HepG2 (cell line): ENCODE measurements at regions not wholly inside any gene's neighbourhood (a gene's known extent, or its start where the extent isn't known, plus 50 kb on each side); places are given as distances from the start of the nearest gene placed in this dataset.

Experiments
- ATAC-seq: fragments of 200-7000 bp; cut with Tn5 transposase; 3 replicates; pipeline ENCODE4 v1.9.1; 2020; ENCODE audit warnings: mild to moderate bottlenecking, moderate library complexity
- BruUV-seq: library from RNA; stranded (reverse); fragments of 400-500 nt; replicated peaks from 2 replicates; lab custom pipeline; 2021; lab: Mats Ljungman, UMichigan
- CTCF ChIA-PET: fragments of 300-600 bp; formaldehyde crosslinking; extraction: SDS; loops from one replicate; lab custom pipeline; 2021; ENCODE audit warnings: low total read pairs, inconsistent platforms, low intra/inter-chr PET ratio; lab: Yijun Ruan, JAX
- POLR2A ChIA-PET: fragments of 350-600 bp; sonication (Branson Sonifier 250); formaldehyde crosslinking; loops from one replicate; lab custom pipeline; 2020; ENCODE audit warnings: antibody characterized with exemption, inconsistent platforms; lab: Yijun Ruan, JAX
- DNase-seq: peaks from one replicate; pipeline ENCODE4 v3.0.0-alpha.2; 2015; ENCODE audit warnings: low spot score
- FAIRE-seq: peaks from 3 replicates; lab custom pipeline; 2011; peaks lifted over from hg19 to GRCh38; lab: Jason Lieb, UNC
- H2AFZ ChIP-seq: one replicate; pipeline ENCODE4 v1.6.1; 2011; ENCODE audit warnings: low read length, inconsistent platforms
- H3K27ac ChIP-seq: fragments of 300-600 bp; 3 replicates; pipeline ENCODE4 v1.8.0; 2011; ENCODE audit warnings: mixed run types, mild to moderate bottlenecking, mixed read lengths, low read length, inconsistent platforms; ENCODE audit not compliant: insufficient read depth; ENCODE audit errors: extremely low read length
- H3K27me3 ChIP-seq, 2 experiments: fragments of 200-600 bp in 1 of 2; 2 replicates in 1 of 2; 3 replicates in 1 of 2; pipeline versions ENCODE4 v1.6.0 to v1.8.0; 2011; ENCODE audit warnings: low read length in 2 of 2, mild to moderate bottlenecking in 2 of 2, moderate library complexity in 2 of 2, inconsistent platforms in 1 of 2; ENCODE audit not compliant: insufficient read depth in 2 of 2, control insufficient read depth in 1 of 2
- H3K36me3 ChIP-seq, 2 experiments: fragments of 200-600 bp in 1 of 2; replicated peaks in 1 of 2; 2 replicates in 1 of 2; 3 replicates in 1 of 2; pipeline versions ENCODE4 v1.5.1 to v1.8.0; 2011; ENCODE audit warnings: low read length in 2 of 2, inconsistent platforms in 1 of 2; ENCODE audit not compliant: insufficient read depth in 2 of 2, control insufficient read depth in 1 of 2
- H3K4me1 ChIP-seq: 2 replicates; pipeline ENCODE4 v1.5.1; 2012; ENCODE audit warnings: low read length, inconsistent platforms; ENCODE audit not compliant: insufficient read depth
- H3K4me2 ChIP-seq: 2 replicates; pipeline ENCODE4 v1.6.0; 2011; ENCODE audit warnings: low read depth, low read length, inconsistent platforms
- H3K4me3 ChIP-seq, 3 experiments: fragments of 200-600 bp in 1 of 3; sonication (generic), shearing (Covaris generic) in 1 of 3; replicated peaks in 1 of 3; 2 replicates each; pipeline ENCODE4 v1.5.1; 2011 to 2016; ENCODE audit warnings: low read length in 3 of 3, inconsistent platforms in 2 of 3, low read depth in 2 of 3, mild to moderate bottlenecking in 2 of 3, control low read depth in 1 of 3, mixed read lengths in 1 of 3; ENCODE audit not compliant: insufficient read depth in 1 of 3
- H3K79me2 ChIP-seq: one replicate; pipeline ENCODE4 v1.6.1; 2011; ENCODE audit warnings: low read length, inconsistent platforms; ENCODE audit not compliant: insufficient read depth
- H3K9ac ChIP-seq: 2 replicates; pipeline ENCODE4 v1.6.0; 2011; ENCODE audit warnings: mild to moderate bottlenecking, low read depth, low read length, inconsistent platforms; ENCODE audit not compliant: insufficient read depth
- H3K9me3 ChIP-seq: 2 replicates; pipeline ENCODE4 v1.5.1; 2012; ENCODE audit warnings: mild to moderate bottlenecking, low read length
- H4K20me1 ChIP-seq: 2 replicates; pipeline ENCODE4 v1.6.0; 2011; ENCODE audit warnings: inconsistent platforms, mild to moderate bottlenecking, low read length, moderate library complexity; ENCODE audit not compliant: insufficient read depth
- ASH2L ChIP-seq: fragments of 300-600, 200-600 bp; sonication (generic); IDR thresholded peaks from 2 replicates; pipeline ENCODE4 v1.7.0; 2017; ENCODE audit warnings: low read depth, mild to moderate bottlenecking, moderate library complexity, mixed read lengths, low read length; ENCODE audit not compliant: insufficient read length
- NAIF1 ChIP-seq: sonication (generic); formaldehyde crosslinking; IDR thresholded peaks from 2 replicates; pipeline ENCODE4 v1.5.0; 2020; ENCODE audit warnings: mild to moderate bottlenecking, missing genetic modification reagents, borderline replicate concordance
- SMARCC2 ChIP-seq: fragments of 450-650 bp; IDR thresholded peaks from 2 replicates; pipeline ENCODE4 v1.6.1; 2017; ENCODE audit warnings: antibody characterized with exemption, mild to moderate bottlenecking
- THAP9 ChIP-seq: sonication (generic); formaldehyde crosslinking; IDR thresholded peaks from 2 replicates; pipeline ENCODE4; 2020; ENCODE audit warnings: missing genetic modification reagents, mild to moderate bottlenecking, borderline replicate concordance
- ZBTB2 ChIP-seq: sonication (generic); formaldehyde crosslinking; IDR thresholded peaks from 2 replicates; pipeline ENCODE4 v1.8.0; 2022; ENCODE audit warnings: low read depth, missing genetic modification reagents
- ZBTB21 ChIP-seq: sonication (generic); formaldehyde crosslinking; IDR thresholded peaks from 2 replicates; pipeline ENCODE4 v1.4.0; 2020; ENCODE audit warnings: missing genetic modification reagents
- ZNF205 ChIP-seq: IDR thresholded peaks from 2 replicates; pipeline ENCODE4 v1.6.1; 2018; ENCODE audit warnings: missing biosample characterization, missing genetic modification reagents
- ZNF550 ChIP-seq: sonication (generic); formaldehyde crosslinking; IDR thresholded peaks from 2 replicates; pipeline ENCODE4 v1.4.0; 2020; ENCODE audit warnings: mild to moderate bottlenecking, missing genetic modification reagents, borderline replicate concordance
- in situ Hi-C: cut with HindIII; loops from 2 replicates; pipeline ENCODE4 v1.10.0; 2017; ENCODE audit warnings: low pct_unique_long_range_greater_than_20kb; ENCODE audit not compliant: extremely low pct_ligation_motif_present
- intact Hi-C: fragments of 100-400 bp; cut with micrococcal nuclease; formaldehyde crosslinking; loops from one replicate; pipeline ENCODE4 v1.10.0; 2022; ENCODE audit not compliant: unreplicated experiment

DNA sequence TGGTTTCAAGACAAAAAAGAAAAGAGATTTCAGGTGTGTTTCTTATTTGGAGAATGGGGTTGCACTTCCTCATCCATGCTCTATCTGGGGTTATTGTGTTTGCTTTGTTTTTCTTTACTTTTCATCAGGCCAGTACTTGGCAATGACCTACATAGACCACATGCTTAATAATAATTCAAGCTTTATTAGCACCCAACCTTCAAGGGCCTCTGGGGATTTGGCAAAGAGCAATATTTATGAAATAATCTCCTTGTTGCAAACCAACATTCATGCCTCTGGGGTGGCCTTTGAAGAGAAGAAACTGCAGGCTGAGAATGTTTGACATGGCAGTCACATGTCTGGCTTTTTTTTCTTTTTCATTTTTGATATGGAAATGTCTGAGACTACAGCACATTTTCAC is 68.2 kb upstream of the SNRK start:
- Histone ChIP-seq H3K27ac (no peak overlapping the region), H4K20me1 (no peaks in the 10 kb centered on the region), H3K9ac (no peak overlapping the region), H3K4me3 (no peak overlapping the region), H3K79me2 (no peaks in the 10 kb centered on the region), H3K9me3 (no peaks in the 10 kb centered on the region), H3K4me1 (peaks cover 5% of the 10 kb centered on the region; the same call in 1 of the 2 replicates), H2AFZ (no peak overlapping the region), H3K36me3 (no peaks in the 10 kb centered on the region), H3K4me2 (no peak overlapping the region), H3K27me3 (peaks cover 0 to 8% of the 10 kb centered on the region in 2 experiments; a peak in 1 of 5 replicates)
- in situ Hi-C loops: no loop called here
- no peak for ATAC-seq
- POLR2A ChIA-PET: no interaction called here
- no peak for DNase-seq
- BruUV-seq: no TSS peak
- CTCF ChIA-PET: no interaction called here
- TF ChIP-seq THAP9 (no peak), ASH2L (no peak), ZNF205 (CRISPR knock-in tag) (no peak), SMARCC2 (no peak), ZNF550 (CRISPR knock-in tag) (no peak), ZBTB21 (CRISPR knock-in tag) (no peak), NAIF1 (CRISPR knock-in tag) (no peak), ZBTB2 (CRISPR knock-in tag) (no peak)
- intact Hi-C loops: no loop called here
- FAIRE-seq: no peak
